ENCODE measurements at regions not wholly inside any gene's neighbourhood (a gene's known extent, or its start where the extent isn't known, plus 50 kb on each side); places are given as distances from the start of the nearest gene placed in this dataset.

GRCh38 chr5:68652534-68652965 lies 437.0 kb downstream of the PIK3R1 start:
- TF ChIP-seq REST (IDR thresholded peaks at IDR 0.05; ENCODE audit: insufficient read depth in 1 of 2, low read depth in 2 of 2, low read length in 1 of 2) (no peak), TCF7L2 (IDR thresholded peaks at IDR 0.05; ENCODE audit: low read depth, low read length) (no peak), POLR2AphosphoS5 (IDR thresholded peaks at IDR 0.05; ENCODE audit: low read depth, low read length) (no peak)
